MCF 10A (cell line): ENCODE measurements at regions not wholly inside any gene's neighbourhood (a gene's known extent, or its start where the extent isn't known, plus 50 kb on each side); places are given as distances from the start of the nearest gene placed in this dataset.

Experiments
- BruUV-seq: library from RNA; stranded (reverse); fragments of 400-500 nt; replicated peaks from 2 replicates; lab custom pipeline; 2021; lab: Mats Ljungman, UMichigan
- CTCF ChIA-PET: fragments of 300-600 bp; sonication (Branson Sonifier 250); formaldehyde crosslinking; extraction: SDS; loops from one replicate; lab custom pipeline; 2021; ENCODE audit warnings: antibody characterized with exemption, inconsistent platforms; lab: Yijun Ruan, JAX
- POLR2A ChIA-PET: fragments of 300-600, 350-650 bp; sonication (Branson Sonifier 250); formaldehyde crosslinking; extraction: SDS; loops from one replicate; lab custom pipeline; 2020; ENCODE audit warnings: antibody characterized with exemption, inconsistent platforms; lab: Yijun Ruan, JAX
- DNase-seq: peaks from one replicate; pipeline ENCODE4 v3.0.0-alpha.2; 2018; ENCODE audit not compliant: unreplicated experiment
- H3K27ac Mint-ChIP-seq: one replicate; pipeline ENCODE4 v1.8.0; 2022; ENCODE audit warnings: mild to moderate bottlenecking, low read depth, mixed read lengths; ENCODE audit not compliant: unreplicated experiment
- H3K27me3 Mint-ChIP-seq: one replicate; pipeline ENCODE4 v1.8.0; 2022; ENCODE audit warnings: mixed read lengths; ENCODE audit not compliant: insufficient read depth, unreplicated experiment
- H3K36me3 Mint-ChIP-seq: one replicate; pipeline ENCODE4 v1.8.0; 2022; ENCODE audit warnings: mild to moderate bottlenecking, moderate library complexity, mixed read lengths; ENCODE audit not compliant: insufficient read depth, unreplicated experiment
- H3K4me1 Mint-ChIP-seq: one replicate; pipeline ENCODE4 v1.8.0; 2022; ENCODE audit warnings: mixed read lengths; ENCODE audit not compliant: insufficient read depth, unreplicated experiment
- H3K4me3 Mint-ChIP-seq: one replicate; pipeline ENCODE4 v1.8.0; 2022; ENCODE audit warnings: mild to moderate bottlenecking, moderate library complexity, mixed read lengths; ENCODE audit not compliant: unreplicated experiment
- H3K9me3 Mint-ChIP-seq: one replicate; pipeline ENCODE4 v1.8.0; 2022; ENCODE audit warnings: mixed read lengths; ENCODE audit not compliant: unreplicated experiment
- intact Hi-C: fragments of 100-400 bp; cut with micrococcal nuclease; formaldehyde crosslinking; loops from 2 replicates; pipeline ENCODE4 v1.14.1; 2022
- TF ChIP-seq, protein P1 (sequence below): fragments of 200-600 bp; IDR thresholded peaks from one replicate; pipeline ENCODE4 v1.8.0; 2022; ENCODE audit warnings: antibody characterized with exemption, mild to moderate bottlenecking; ENCODE audit not compliant: unreplicated experiment

GRCh38 chr1:116454940-116455339, 81.9 kb downstream of the ATP1A1 start:
- Mint-ChIP-seq H3K4me1 (no peaks in the 10 kb centered on the region), H3K27ac (no peak overlapping the region), H3K9me3 (no peaks in the 10 kb centered on the region), H3K4me3 (no peak overlapping the region), H3K36me3 (no peaks in the 10 kb centered on the region), H3K27me3 (no peaks in the 10 kb centered on the region)
- ChIA-PET CTCF (interaction anchor here (0.6 kb wide), 2 partner anchors 32 to 114 kb away, joined by 3 read pairs; no protein-coding TSS in a partner anchor), POLR2A (no interaction called here)
- DNase-seq, result no peak
- intact Hi-C loops, result no loop called here
- TF ChIP-seq, protein P1, sequence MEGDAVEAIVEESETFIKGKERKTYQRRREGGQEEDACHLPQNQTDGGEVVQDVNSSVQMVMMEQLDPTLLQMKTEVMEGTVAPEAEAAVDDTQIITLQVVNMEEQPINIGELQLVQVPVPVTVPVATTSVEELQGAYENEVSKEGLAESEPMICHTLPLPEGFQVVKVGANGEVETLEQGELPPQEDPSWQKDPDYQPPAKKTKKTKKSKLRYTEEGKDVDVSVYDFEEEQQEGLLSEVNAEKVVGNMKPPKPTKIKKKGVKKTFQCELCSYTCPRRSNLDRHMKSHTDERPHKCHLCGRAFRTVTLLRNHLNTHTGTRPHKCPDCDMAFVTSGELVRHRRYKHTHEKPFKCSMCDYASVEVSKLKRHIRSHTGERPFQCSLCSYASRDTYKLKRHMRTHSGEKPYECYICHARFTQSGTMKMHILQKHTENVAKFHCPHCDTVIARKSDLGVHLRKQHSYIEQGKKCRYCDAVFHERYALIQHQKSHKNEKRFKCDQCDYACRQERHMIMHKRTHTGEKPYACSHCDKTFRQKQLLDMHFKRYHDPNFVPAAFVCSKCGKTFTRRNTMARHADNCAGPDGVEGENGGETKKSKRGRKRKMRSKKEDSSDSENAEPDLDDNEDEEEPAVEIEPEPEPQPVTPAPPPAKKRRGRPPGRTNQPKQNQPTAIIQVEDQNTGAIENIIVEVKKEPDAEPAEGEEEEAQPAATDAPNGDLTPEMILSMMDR, result no peak
- no TSS peak for BruUV-seq

GRCh38 chr1:116455509-116455908, 82.5 kb downstream of the ATP1A1 start:
- TF ChIP-seq, protein P1, result no peak

GRCh38 chr1:116457946-116458604, 85.0 kb downstream of the ATP1A1 start:
- no peak overlapping the region for H3K4me3 Mint-ChIP-seq
- no peaks in the 10 kb centered on the region for H3K36me3 Mint-ChIP-seq
- H3K9me3 Mint-ChIP-seq, result no peaks in the 10 kb centered on the region
- ChIA-PET CTCF (interaction anchor here (0.5 to 1.9 kb wide), 6 partner anchors 16 to 319 kb away, joined by 3 to 10 read pairs (median 4); no protein-coding TSS in a partner anchor), POLR2A (no interaction called here)
- intact Hi-C loops, result no loop called here
- no peak for DNase-seq
- BruUV-seq, result no TSS peak
- peaks cover 26% of the 10 kb centered on the region for H3K27me3 Mint-ChIP-seq
- H3K4me1 Mint-ChIP-seq, result no peaks in the 10 kb centered on the region
- TF ChIP-seq, protein P1, result no peak
- no peak overlapping the region for H3K27ac Mint-ChIP-seq

More at GRCh38 chr1:116455509-116455908, 82.5 kb downstream of the ATP1A1 start:
- POLR2A ChIA-PET, result interaction anchor here (0.6 kb wide), 1 partner anchor 61 kb away, joined by 3 read pairs; no protein-coding TSS in a partner anchor
- Mint-ChIP-seq H3K27me3 (no peaks in the 10 kb centered on the region), H3K4me1 (no peaks in the 10 kb centered on the region), H3K27ac (no peak overlapping the region), H3K9me3 (no peaks in the 10 kb centered on the region), H3K36me3 (no peaks in the 10 kb centered on the region), H3K4me3 (no peak overlapping the region)
- intact Hi-C loops, result no loop called here
- CTCF ChIA-PET, result interaction anchor here (0.6 kb wide), 1 partner anchor 114 kb away, joined by 3 read pairs; no protein-coding TSS in a partner anchor
- DNase-seq, result no peak
- BruUV-seq, result no TSS peak

DNA sequence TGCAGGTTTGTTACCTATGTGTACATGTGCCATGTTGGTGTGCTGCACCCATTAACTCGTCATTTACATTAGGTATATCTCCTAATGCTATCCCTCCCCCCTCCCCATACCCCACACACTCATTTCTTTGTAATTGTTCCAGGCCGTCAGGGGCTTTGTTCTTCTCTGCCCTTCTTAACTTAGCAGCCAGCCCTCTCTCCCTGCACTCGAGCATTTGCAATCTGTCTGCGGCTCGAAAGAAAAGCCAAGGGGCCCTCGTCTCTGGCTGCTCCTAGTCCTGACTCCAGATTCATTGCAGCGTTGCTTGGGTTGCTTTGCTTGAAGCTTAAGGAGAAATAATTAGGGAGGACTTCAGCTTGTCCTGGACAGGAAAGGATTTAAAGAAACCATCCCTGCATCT, 85.7 kb downstream of the ATP1A1 start:
- no peaks in the 10 kb centered on the region for H3K4me1 Mint-ChIP-seq
- no peak overlapping the region for H3K4me3 Mint-ChIP-seq
- no peaks in the 10 kb centered on the region for H3K9me3 Mint-ChIP-seq
- ChIA-PET CTCF (interaction anchor here (0.6 to 1.4 kb wide), 2 partner anchors 16 to 320 kb away, joined by 3 to 5 read pairs; no protein-coding TSS in a partner anchor), POLR2A (no interaction called here)
- no peak for DNase-seq
- TF ChIP-seq, protein P1, result no peak
- H3K36me3 Mint-ChIP-seq, result no peaks in the 10 kb centered on the region
- H3K27me3 Mint-ChIP-seq, result peaks cover 26% of the 10 kb centered on the region
- no peak overlapping the region for H3K27ac Mint-ChIP-seq
- intact Hi-C loops, result no loop called here
- BruUV-seq, result no TSS peak
